Testis (tissue), 2 donors: ENCODE measurements at regions not wholly inside any gene's neighbourhood (a gene's known extent, or its start where the extent isn't known, plus 50 kb on each side); places are given as distances from the start of the nearest gene placed in this dataset.

ENCODE experiments used
- POLR2A ChIP-seq: fragments of 450-650 bp; IDR thresholded peaks from one replicate; pipeline ENCODE4 v1.6.1; 2017; ENCODE audit warnings: antibody characterized with exemption, mild to moderate bottlenecking, moderate library complexity
- TF ChIP-seq, protein P1 (sequence below), 3 experiments: fragments of 450-650 bp in 2 of 3; fragments of 200-600 bp in 1 of 3; sonication (generic) in 1 of 3; IDR thresholded peaks; one replicate each; pipeline ENCODE4 v1.5.1; 2016 to 2019; ENCODE audit warnings: antibody characterized with exemption in 3 of 3, mild to moderate bottlenecking in 2 of 3, moderate library complexity in 1 of 3

GRCh38 chr6:152836523-152836922, 85.9 kb downstream of the VIP start:
- no peak for TF ChIP-seq POLR2A
- TF ChIP-seq, protein P1, sequence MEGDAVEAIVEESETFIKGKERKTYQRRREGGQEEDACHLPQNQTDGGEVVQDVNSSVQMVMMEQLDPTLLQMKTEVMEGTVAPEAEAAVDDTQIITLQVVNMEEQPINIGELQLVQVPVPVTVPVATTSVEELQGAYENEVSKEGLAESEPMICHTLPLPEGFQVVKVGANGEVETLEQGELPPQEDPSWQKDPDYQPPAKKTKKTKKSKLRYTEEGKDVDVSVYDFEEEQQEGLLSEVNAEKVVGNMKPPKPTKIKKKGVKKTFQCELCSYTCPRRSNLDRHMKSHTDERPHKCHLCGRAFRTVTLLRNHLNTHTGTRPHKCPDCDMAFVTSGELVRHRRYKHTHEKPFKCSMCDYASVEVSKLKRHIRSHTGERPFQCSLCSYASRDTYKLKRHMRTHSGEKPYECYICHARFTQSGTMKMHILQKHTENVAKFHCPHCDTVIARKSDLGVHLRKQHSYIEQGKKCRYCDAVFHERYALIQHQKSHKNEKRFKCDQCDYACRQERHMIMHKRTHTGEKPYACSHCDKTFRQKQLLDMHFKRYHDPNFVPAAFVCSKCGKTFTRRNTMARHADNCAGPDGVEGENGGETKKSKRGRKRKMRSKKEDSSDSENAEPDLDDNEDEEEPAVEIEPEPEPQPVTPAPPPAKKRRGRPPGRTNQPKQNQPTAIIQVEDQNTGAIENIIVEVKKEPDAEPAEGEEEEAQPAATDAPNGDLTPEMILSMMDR (IDR thresholded peaks at IDR 0.05), result no peak
